GM19455 (cell line): ENCODE measurements at regions not wholly inside any gene's neighbourhood (a gene's known extent, or its start where the extent isn't known, plus 50 kb on each side); places are given as distances from the start of the nearest gene placed in this dataset.

ENCODE experiments used
- ATAC-seq: cut with Tn5 transposase; IDR thresholded peaks from one replicate; pipeline ENCODE4 v1.9.1; 2021; ENCODE audit not compliant: unreplicated experiment

GRCh38 chr7:84821671-84822534 is 365.0 kb downstream of the SEMA3D start:
- no peak for ATAC-seq

- ATAC-seq = no peak
These were observed 366.4 kb downstream of the SEMA3D start for GRCh38 chr7:84820481-84820880.

- ATAC-seq = no peak
These were observed 369.8 kb downstream of the SEMA3D start for GRCh38 chr7:84817016-84817415.

- no peak for ATAC-seq
These were observed 373.5 kb downstream of the SEMA3D start for GRCh38 chr7:84813376-84813775.

GRCh38 chr7:84812021-84812420 is 374.8 kb downstream of the SEMA3D start:
- no peak for ATAC-seq

- no peak for ATAC-seq
These were observed 375.5 kb downstream of the SEMA3D start for GRCh38 chr7:84811362-84811761.

- ATAC-seq = no peak
These were observed 377.0 kb downstream of the SEMA3D start for GRCh38 chr7:84809877-84810276.

GRCh38 chr7:84803979-84804378 is 382.9 kb downstream of the SEMA3D start:
- no peak for ATAC-seq

GRCh38 chr7:84801396-84801795 is 385.5 kb downstream of the SEMA3D start:
- no peak for ATAC-seq

- no peak for ATAC-seq
These were observed 386.0 kb downstream of the SEMA3D start for GRCh38 chr7:84800846-84801245.

- ATAC-seq = no peak
These were observed 387.8 kb downstream of the SEMA3D start for GRCh38 chr7:84799106-84799505.

GRCh38 chr7:84792231-84792893 is 394.5 kb downstream of the SEMA3D start:
- ATAC-seq = no peak

- no peak for ATAC-seq
These were observed 396.0 kb downstream of the SEMA3D start for GRCh38 chr7:84790882-84791281.

- ATAC-seq = no peak
These were observed 400.8 kb downstream of the SEMA3D start for GRCh38 chr7:84786073-84786472.

- no peak for ATAC-seq
These were observed 402.4 kb downstream of the SEMA3D start for GRCh38 chr7:84784450-84784849.

- no peak for ATAC-seq
These were observed 403.6 kb downstream of the SEMA3D start for GRCh38 chr7:84783141-84783778.

- ATAC-seq = no peak
These were observed 405.0 kb downstream of the SEMA3D start for GRCh38 chr7:84781838-84782237.

- ATAC-seq = no peak
These were observed 406.4 kb downstream of the SEMA3D start for GRCh38 chr7:84780158-84781124.

- ATAC-seq = no peak
These were observed 429.1 kb downstream of the SEMA3D start for GRCh38 chr7:84757761-84758160.

GRCh38 chr7:84746353-84746752 is 440.5 kb downstream of the SEMA3D start:
- no peak for ATAC-seq

- no peak for ATAC-seq
These were observed 442.5 kb downstream of the SEMA3D start for GRCh38 chr7:84744385-84744784.
